Spleen (tissue), 11 donors: ENCODE measurements at regions not wholly inside any gene's neighbourhood (a gene's known extent, or its start where the extent isn't known, plus 50 kb on each side); places are given as distances from the start of the nearest gene placed in this dataset.

Experiments used
- DNase-seq: peaks from one replicate; pipeline ENCODE4 v3.0.0-alpha.2; 2020
- H3K27ac ChIP-seq, 8 donors: fragments of 200-600 bp; sonication (generic) in 7 of 8; 1 replicate in 4 of 8; 2 replicates in 4 of 8; pipeline versions ENCODE4 v1.5.0 to v1.8.0; 2016 to 2021; ENCODE audit warnings: inconsistent platforms in 4 of 8, mild to moderate bottlenecking in 4 of 8, moderate library complexity in 1 of 8
- H3K27me3 ChIP-seq, 7 donors: fragments of 200-600 bp; sonication (generic) in 6 of 7; replicated peaks in 1 of 7; 1 replicate in 4 of 7; 2 replicates in 3 of 7; pipeline versions ENCODE4 v1.5.0 to v1.8.0; 2016 to 2021; ENCODE audit warnings: inconsistent platforms in 3 of 7, mild to moderate bottlenecking in 1 of 7
- H3K36me3 ChIP-seq, 6 donors: fragments of 200-600 bp; sonication (generic) in 5 of 6; 1 replicate in 4 of 6; 2 replicates in 2 of 6; pipeline versions ENCODE4 v1.5.0 to v1.8.0; 2016 to 2021; ENCODE audit warnings: inconsistent platforms in 2 of 6
- H3K4me1 ChIP-seq, 6 donors: fragments of 200-600 bp; sonication (generic) in 5 of 6; 1 replicate in 3 of 6; 2 replicates in 3 of 6; pipeline versions ENCODE4 v1.5.0 to v1.8.0; 2016 to 2021; ENCODE audit warnings: inconsistent platforms in 3 of 6
- H3K4me3 ChIP-seq, 8 donors: fragments of 200-600 bp; sonication (generic) in 7 of 8; 1 replicate in 4 of 8; 2 replicates in 4 of 8; pipeline versions ENCODE4 v1.5.0 to v1.8.0; 2016 to 2021; ENCODE audit warnings: inconsistent platforms in 4 of 8, mild to moderate bottlenecking in 4 of 8, moderate library complexity in 2 of 8
- H3K9me3 ChIP-seq, 8 donors: fragments of 200-600 bp; sonication (generic) in 7 of 8; 1 replicate in 4 of 8; 2 replicates in 4 of 8; pipeline versions ENCODE4 v1.5.0 to v1.8.0; 2016 to 2021; ENCODE audit warnings: inconsistent platforms in 4 of 8
- CTCF ChIP-seq, 11 experiments: fragments of 200-600 bp in 7 of 11; fragments of 450-650 bp in 4 of 11; sonication (generic) in 4 of 11; IDR thresholded peaks in 8 of 11; conservative IDR thresholded peaks in 3 of 11; 1 replicate in 7 of 11; 2 replicates in 4 of 11; pipeline versions ENCODE4 v1.4.0 to v1.8.0; 2016 to 2021; ENCODE audit warnings: antibody characterized with exemption in 11 of 11, inconsistent platforms in 4 of 11, mild to moderate bottlenecking in 1 of 11
- POLR2A ChIP-seq, 3 donors: fragments of 450-650 bp; IDR thresholded peaks; one replicate each; pipeline ENCODE4 v1.5.1; 2017; ENCODE audit warnings: antibody characterized with exemption in 3 of 3, mild to moderate bottlenecking in 1 of 3
- POLR2AphosphoS5 ChIP-seq, 3 donors: sonication (generic); formaldehyde crosslinking; IDR thresholded peaks; one replicate each; pipeline ENCODE4 v1.5.1; 2017; ENCODE audit warnings: antibody characterized with exemption in 3 of 3
- WGBS, 5 donors: extraction: QIAGEN DNeasy Blood & Tissue Kit in 3 of 5; methylation state at CpG; one replicate each; pipeline versions ENCODE4 v1.1.5 to v1.1.7; 2013 to 2018; 5-methylcytosine and 5-hydroxymethylcytosine counted together
- intact Hi-C: fragments of 100-400 bp; cut with DNase I; formaldehyde crosslinking; loops from one replicate; pipeline ENCODE4 v1.15.0; 2023; ENCODE audit warnings: low total_unique reads
- donor health status: healthy with polysubstance abuse.
- donor health status: DM: no; HTN: no; CAD: no; lungs with moderate emphysema.
- donor health status: DM: no; HTN: no; CAD: no.
- donor health status: Bipolar disorder and iron deficiency.
- donor health status: healthy.
- donor health status: DM: no; HTN: no; CAD: no.
- donor health status: DM: yes; HTN: yes; CAD: no.

GRCh38 chr20:41800040-41800439 lies 181.9 kb upstream of the CHD6 start:
- no peak for DNase-seq
- Histone ChIP-seq H3K27me3 (no peaks in the 10 kb centered on the region), H3K9me3 (no peaks in the 10 kb centered on the region), H3K4me1 (no peaks in the 10 kb centered on the region), H3K36me3 (no peaks in the 10 kb centered on the region), H3K4me3 (no peak overlapping the region), H3K27ac (no peak overlapping the region)
- 68 to 75% (median 71%) methylated on average over 3 of the region's 3 CpGs for WGBS, 5 donors
- intact Hi-C loops, result no loop called here
- TF ChIP-seq POLR2A (IDR thresholded peaks at IDR 0.05) (no peak), POLR2AphosphoS5 (IDR thresholded peaks at IDR 0.05) (no peak), CTCF (IDR thresholded peaks at IDR 0.05 in 8 of 11, conservative IDR thresholded peaks at IDR 0.05 in 3 of 11) (no peak)

GRCh38 chr20:41798930-41799502 lies 180.8 kb upstream of the CHD6 start:
- H3K9me3 ChIP-seq, result no peaks in the 10 kb centered on the region
- no peak overlapping the region for H3K27ac ChIP-seq
- no peak overlapping the region for H3K4me3 ChIP-seq
- no peaks in the 10 kb centered on the region for H3K27me3 ChIP-seq
- WGBS, 5 donors, result 55 to 67% (median 59%) methylated on average over 3 of the region's 3 CpGs
- TF ChIP-seq POLR2A (IDR thresholded peaks at IDR 0.05) (no peak), POLR2AphosphoS5 (IDR thresholded peaks at IDR 0.05) (no peak), CTCF (IDR thresholded peaks at IDR 0.05 in 8 of 11, conservative IDR thresholded peaks at IDR 0.05 in 3 of 11) (no peak)
- intact Hi-C loops, result no loop called here
- H3K4me1 ChIP-seq, result no peaks in the 10 kb centered on the region
- no peaks in the 10 kb centered on the region for H3K36me3 ChIP-seq
- no peak for DNase-seq

GRCh38 chr20:41786158-41786557 lies 168.0 kb upstream of the CHD6 start:
- no peak for DNase-seq
- Histone ChIP-seq H3K4me1 (no peaks in the 10 kb centered on the region), H3K4me3 (no peak overlapping the region), H3K9me3 (peaks cover 0 to 4% (median 0%) of the 10 kb centered on the region in 8 donors), H3K36me3 (no peaks in the 10 kb centered on the region), H3K27me3 (peaks cover 0 to 20% (median 0%) of the 10 kb centered on the region in 7 donors), H3K27ac (no peak overlapping the region)
- TF ChIP-seq POLR2A (IDR thresholded peaks at IDR 0.05), result no peak
- no peak for TF ChIP-seq CTCF (IDR thresholded peaks at IDR 0.05 in 8 of 11, conservative IDR thresholded peaks at IDR 0.05 in 3 of 11)
- no peak for TF ChIP-seq POLR2AphosphoS5 (IDR thresholded peaks at IDR 0.05)
- 74 to 84% (median 79%) methylated on average over 4 of the region's 4 CpGs for WGBS, 5 donors
- intact Hi-C loops, result no loop called here

- WGBS, 5 donors, result 66 to 76% (median 70%) methylated on average over 5 of the region's 5 CpGs
- DNase-seq, result no peak
- H3K27me3 ChIP-seq, result peaks cover 0 to 22% (median 0%) of the 10 kb centered on the region in 7 donors
- H3K9me3 ChIP-seq, result peaks cover 0 to 4% (median 0%) of the 10 kb centered on the region in 8 donors
- H3K36me3 ChIP-seq, result no peaks in the 10 kb centered on the region
- no peak for TF ChIP-seq POLR2AphosphoS5 (IDR thresholded peaks at IDR 0.05)
- intact Hi-C loops, result no loop called here
- H3K4me1 ChIP-seq, result no peaks in the 10 kb centered on the region
- H3K4me3 ChIP-seq, result no peak overlapping the region
- H3K27ac ChIP-seq, result no peak overlapping the region
Observed at GRCh38 chr20:41784209-41784958, 166.2 kb upstream of the CHD6 start.
